GM12878 (cell line): ENCODE measurements at regions not wholly inside any gene's neighbourhood (a gene's known extent, or its start where the extent isn't known, plus 50 kb on each side); places are given as distances from the start of the nearest gene placed in this dataset.

Experiments used
- CTCF ChIP-seq, 3 experiments: IDR thresholded peaks in 2 of 3; conservative IDR thresholded peaks in 1 of 3; 2 replicates each; pipeline ENCODE4 v1.5.1; 2011; ENCODE audit warnings: low read depth in 3 of 3, low read length in 3 of 3, mild to moderate bottlenecking in 3 of 3, control low read depth in 2 of 3, moderate library complexity in 2 of 3, inconsistent platforms in 1 of 3, mixed read lengths in 1 of 3; ENCODE audit not compliant: control insufficient read depth in 2 of 3, insufficient read depth in 1 of 3; ENCODE audit errors: extremely low read depth in 1 of 3
- EGR1 ChIP-seq, 2 experiments: IDR thresholded peaks; 1 replicate in 1 of 2; 2 replicates in 1 of 2; pipeline ENCODE4 v1.6.1; 2011 to 2012; ENCODE audit warnings: low read depth in 2 of 2, low read length in 2 of 2, borderline replicate concordance in 1 of 2, mild to moderate bottlenecking in 1 of 2, moderate library complexity in 1 of 2
- EZH2 ChIP-seq: IDR thresholded peaks from 2 replicates; pipeline ENCODE4 v1.6.1; 2012; ENCODE audit warnings: low read depth, mild to moderate bottlenecking, control low read depth, inconsistent platforms, low read length, borderline replicate concordance; ENCODE audit not compliant: control insufficient read depth
- KAT2A ChIP-seq: conservative IDR thresholded peaks from 2 replicates; pipeline ENCODE4 v1.6.1; 2011; ENCODE audit warnings: low read depth, low read length; ENCODE audit not compliant: control insufficient read depth
- RELA ChIP-seq: fragments of 450-650 bp; IDR thresholded peaks from 2 replicates; pipeline ENCODE4 v1.8.0; 2014; ENCODE audit warnings: borderline replicate concordance; ENCODE audit not compliant: partially characterized antibody
- ZNF687 ChIP-seq: fragments of 450-650 bp; IDR thresholded peaks from 2 replicates; pipeline ENCODE4 v1.6.1; 2017; ENCODE audit warnings: mild to moderate bottlenecking, moderate library complexity

- no peak for TF ChIP-seq ZNF687
- TF ChIP-seq RELA: no peak
- no peak for TF ChIP-seq CTCF (IDR thresholded peaks at IDR 0.05 in 2 of 3, conservative IDR thresholded peaks at IDR 0.05 in 1 of 3; ENCODE audit: control insufficient read depth in 2 of 3, extremely low read depth in 1 of 3, insufficient read depth in 1 of 3, low read depth in 3 of 3, low read length in 3 of 3)
- no peak for TF ChIP-seq KAT2A
- TF ChIP-seq EGR1 (IDR thresholded peaks at IDR 0.05; ENCODE audit: borderline replicate concordance in 1 of 2, low read depth in 2 of 2, low read length in 2 of 2): no peak
- no peak for TF ChIP-seq EZH2
Measured at GRCh38 chr21:35375115-35375514, 326.0 kb upstream of the RUNX1 start (continued).
